ENCODE measurements at regions not wholly inside any gene's neighbourhood (a gene's known extent, or its start where the extent isn't known, plus 50 kb on each side); places are given as distances from the start of the nearest gene placed in this dataset.

GRCh38 chr15:95944193-95944592 lies 386.3 kb upstream of the NR2F2 start:
- Histone ChIP-seq H3K4me2 (ENCODE audit: low read length) (no peak overlapping the region), H3K36me3 (ENCODE audit: control insufficient read depth in 1 of 2, insufficient read depth in 2 of 2, low read length in 2 of 2) (no peaks in the 10 kb centered on the region), H3K14ac (ENCODE audit: low read length) (no peak overlapping the region), H3K23ac (ENCODE audit: low read length) (no peak overlapping the region), H3K4me1 (ENCODE audit: control insufficient read depth in 1 of 2, insufficient read depth in 2 of 2, low read length in 2 of 2) (peaks cover 0 to 7% of the 10 kb centered on the region in 2 experiments), H2AK5ac (ENCODE audit: low read length) (no peak overlapping the region), H4K12ac (ENCODE audit: low read depth, low read length) (no peak overlapping the region), H2BK12ac (ENCODE audit: low read length) (no peak overlapping the region), H3K9me3 (ENCODE audit: insufficient read depth, low read depth, low read length) (no peaks in the 10 kb centered on the region), H2BK5ac (ENCODE audit: low read depth, low read length, poor library complexity) (no peak overlapping the region), H4K8ac (ENCODE audit: low read depth, low read length) (no peak overlapping the region), H3K27me3 (ENCODE audit: insufficient read depth, low read length) (no peaks in the 10 kb centered on the region), H3K79me1 (ENCODE audit: low read length) (peaks cover 7% of the 10 kb centered on the region), H3K4me3 (ENCODE audit: low read depth, low read length) (no peak overlapping the region), H3K4ac (ENCODE audit: low read depth, low read length) (no peak overlapping the region), H3K79me2 (ENCODE audit: control insufficient read depth, insufficient read depth, low read length, poor library complexity) (no peaks in the 10 kb centered on the region), H3K18ac (ENCODE audit: low read length) (no peak overlapping the region), H2AFZ (ENCODE audit: insufficient read depth, low read length, poor library complexity) (no peak overlapping the region), H3K9ac (ENCODE audit: low read length) (no peak overlapping the region), H2BK120ac (ENCODE audit: insufficient read depth, low read length, poor library complexity) (no peak overlapping the region), H3K27ac (ENCODE audit: low read depth, low read length) (no peak overlapping the region), H4K91ac (ENCODE audit: low read depth, low read length) (no peak overlapping the region)
- no CpG with 5 or more reads among the region's 1 CpG for WGBS (ENCODE audit: extremely low coverage, insufficient coverage, insufficient read length)
- DNase-seq: no peak

DNA sequence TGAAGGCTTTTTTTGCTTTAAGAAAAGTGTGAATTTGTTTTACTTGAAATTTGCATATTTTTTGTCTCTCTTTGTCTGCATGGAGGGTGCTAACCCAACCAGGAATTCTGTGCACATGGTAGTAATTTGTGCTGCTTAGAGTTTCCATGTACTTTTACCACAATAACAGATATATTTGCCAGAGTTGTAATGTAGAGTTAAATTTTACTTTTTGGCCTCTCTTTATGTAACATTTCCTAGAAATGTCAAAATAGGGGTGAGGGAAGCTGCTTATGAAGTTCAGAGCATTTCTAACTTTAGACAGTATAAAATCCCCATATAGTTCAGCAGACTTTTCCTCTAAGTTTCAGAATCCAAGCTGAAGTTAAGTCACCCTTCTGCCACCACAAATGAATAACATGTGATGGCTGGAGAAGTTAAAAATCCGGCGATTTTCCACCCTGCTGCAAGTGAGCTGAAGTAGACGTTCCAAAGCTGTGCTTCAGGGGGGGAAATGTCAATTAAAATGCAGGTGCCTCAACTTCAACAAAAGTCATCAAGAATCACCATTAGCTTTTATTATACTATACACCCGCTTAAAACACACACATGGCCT lies 385.7 kb upstream of the NR2F2 start:
- Histone ChIP-seq H2BK120ac (ENCODE audit: insufficient read depth, low read length, poor library complexity) (no peak overlapping the region), H3K4me3 (ENCODE audit: low read depth, low read length) (no peak overlapping the region), H4K8ac (ENCODE audit: low read depth, low read length) (no peak overlapping the region), H3K14ac (ENCODE audit: low read length) (no peak overlapping the region), H4K91ac (ENCODE audit: low read depth, low read length) (no peak overlapping the region), H3K36me3 (ENCODE audit: control insufficient read depth in 1 of 2, insufficient read depth in 2 of 2, low read length in 2 of 2) (no peaks in the 10 kb centered on the region), H4K12ac (ENCODE audit: low read depth, low read length) (no peak overlapping the region), H3K79me2 (ENCODE audit: control insufficient read depth, insufficient read depth, low read length, poor library complexity) (no peaks in the 10 kb centered on the region), H3K4me1 (ENCODE audit: control insufficient read depth in 1 of 2, insufficient read depth in 2 of 2, low read length in 2 of 2) (peaks cover 0 to 7% of the 10 kb centered on the region in 2 experiments), H2BK12ac (ENCODE audit: low read length) (peak overlapping the region; percentile 30), H3K79me1 (ENCODE audit: low read length) (peaks cover 7% of the 10 kb centered on the region), H2AK5ac (ENCODE audit: low read length) (no peak overlapping the region), H2BK5ac (ENCODE audit: low read depth, low read length, poor library complexity) (peak overlapping the region; percentile 46), H3K23ac (ENCODE audit: low read length) (no peak overlapping the region), H3K18ac (ENCODE audit: low read length) (no peak overlapping the region), H2AFZ (ENCODE audit: insufficient read depth, low read length, poor library complexity) (no peak overlapping the region), H3K4ac (ENCODE audit: low read depth, low read length) (no peak overlapping the region), H3K27ac (ENCODE audit: low read depth, low read length) (no peak overlapping the region), H3K27me3 (ENCODE audit: insufficient read depth, low read length) (no peaks in the 10 kb centered on the region), H3K4me2 (ENCODE audit: low read length) (no peak overlapping the region), H3K9ac (ENCODE audit: low read length) (no peak overlapping the region), H3K9me3 (ENCODE audit: insufficient read depth, low read depth, low read length) (no peaks in the 10 kb centered on the region)
- DNase-seq: no peak
- WGBS (ENCODE audit: extremely low coverage, insufficient coverage, insufficient read length): no CpG with 5 or more reads among the region's 4 CpGs

DNA sequence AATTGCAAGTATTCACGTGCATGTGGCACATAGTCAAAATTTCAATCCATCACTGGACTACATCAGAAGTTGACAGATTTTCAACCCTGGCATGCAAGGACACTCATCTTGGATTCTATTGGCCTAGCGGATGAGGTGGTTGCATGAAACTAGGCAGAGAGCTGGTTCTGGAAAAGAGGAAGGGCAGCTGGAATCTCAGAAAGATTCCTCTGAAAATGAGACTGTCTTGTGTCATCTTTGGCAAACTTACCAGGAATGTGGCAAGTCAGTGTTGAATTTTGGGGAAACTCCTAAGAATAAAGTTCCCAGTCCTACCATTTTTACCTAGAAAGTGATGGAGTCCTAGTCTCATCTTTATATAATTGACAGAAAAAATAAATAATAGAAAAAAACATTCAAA lies 384.3 kb upstream of the NR2F2 start:
- H3K36me3 ChIP-seq (ENCODE audit: control insufficient read depth in 1 of 2, insufficient read depth in 2 of 2, low read length in 2 of 2): no peaks in the 10 kb centered on the region
- DNase-seq: no peak
- no CpG with 5 or more reads among the region's 2 CpGs for WGBS (ENCODE audit: extremely low coverage, insufficient coverage, insufficient read length)
- no peak overlapping the region for H2AFZ ChIP-seq (ENCODE audit: insufficient read depth, low read length, poor library complexity)
- H4K8ac ChIP-seq (ENCODE audit: low read depth, low read length): no peak overlapping the region
- H2BK12ac ChIP-seq (ENCODE audit: low read length): no peak overlapping the region
- H3K4ac ChIP-seq (ENCODE audit: low read depth, low read length): no peak overlapping the region
- H3K4me1 ChIP-seq (ENCODE audit: control insufficient read depth in 1 of 2, insufficient read depth in 2 of 2, low read length in 2 of 2): peaks cover 0 to 7% of the 10 kb centered on the region in 2 experiments
- no peak overlapping the region for H3K18ac ChIP-seq (ENCODE audit: low read length)
- H3K4me2 ChIP-seq (ENCODE audit: low read length): no peak overlapping the region
- H3K14ac ChIP-seq (ENCODE audit: low read length): no peak overlapping the region
- H3K9me3 ChIP-seq (ENCODE audit: insufficient read depth, low read depth, low read length): no peaks in the 10 kb centered on the region
- no peak overlapping the region for H3K27ac ChIP-seq (ENCODE audit: low read depth, low read length)
- H3K4me3 ChIP-seq (ENCODE audit: low read depth, low read length): no peak overlapping the region
- H4K91ac ChIP-seq (ENCODE audit: low read depth, low read length): no peak overlapping the region
- peak overlapping the region; percentile 67 for H2BK5ac ChIP-seq (ENCODE audit: low read depth, low read length, poor library complexity)
- H3K79me2 ChIP-seq (ENCODE audit: control insufficient read depth, insufficient read depth, low read length, poor library complexity): no peaks in the 10 kb centered on the region
- H2AK5ac ChIP-seq (ENCODE audit: low read length): no peak overlapping the region
- H2BK120ac ChIP-seq (ENCODE audit: insufficient read depth, low read length, poor library complexity): no peak overlapping the region
- H3K23ac ChIP-seq (ENCODE audit: low read length): no peak overlapping the region
- H4K12ac ChIP-seq (ENCODE audit: low read depth, low read length): no peak overlapping the region
- H3K9ac ChIP-seq (ENCODE audit: low read length): no peak overlapping the region
- no peaks in the 10 kb centered on the region for H3K27me3 ChIP-seq (ENCODE audit: insufficient read depth, low read length)
- peaks cover 7% of the 10 kb centered on the region for H3K79me1 ChIP-seq (ENCODE audit: low read length)

DNA sequence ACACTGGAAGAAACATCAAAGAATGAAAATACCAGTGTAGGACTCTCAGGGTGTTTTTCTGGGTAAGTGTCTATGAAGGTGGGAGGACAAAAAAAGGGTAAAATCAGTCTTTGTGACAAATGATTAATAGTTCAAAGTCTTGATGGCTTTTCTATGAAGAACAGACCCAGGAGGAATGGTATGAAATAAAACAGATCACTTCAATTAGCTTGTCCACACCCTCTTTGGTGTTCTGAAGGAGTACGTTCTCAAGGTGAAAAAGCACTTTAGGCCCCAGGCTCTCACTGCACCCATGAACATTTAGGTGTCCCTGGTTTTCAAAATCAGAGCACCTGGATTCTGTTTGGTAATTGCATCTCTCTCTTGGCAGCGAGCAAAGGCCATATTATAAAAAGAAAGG lies 383.6 kb upstream of the NR2F2 start:
- Histone ChIP-seq H3K36me3 (ENCODE audit: control insufficient read depth in 1 of 2, insufficient read depth in 2 of 2, low read length in 2 of 2) (no peaks in the 10 kb centered on the region), H4K8ac (ENCODE audit: low read depth, low read length) (no peak overlapping the region), H3K79me1 (ENCODE audit: low read length) (peaks cover 7% of the 10 kb centered on the region), H4K91ac (ENCODE audit: low read depth, low read length) (peak overlapping the region; percentile 28), H2BK120ac (ENCODE audit: insufficient read depth, low read length, poor library complexity) (peak overlapping the region; percentile 58), H2AK5ac (ENCODE audit: low read length) (no peak overlapping the region), H2AFZ (ENCODE audit: insufficient read depth, low read length, poor library complexity) (no peak overlapping the region), H3K27me3 (ENCODE audit: insufficient read depth, low read length) (no peaks in the 10 kb centered on the region), H3K14ac (ENCODE audit: low read length) (no peak overlapping the region), H2BK5ac (ENCODE audit: low read depth, low read length, poor library complexity) (no peak overlapping the region), H3K4me3 (ENCODE audit: low read depth, low read length) (no peak overlapping the region), H3K79me2 (ENCODE audit: control insufficient read depth, insufficient read depth, low read length, poor library complexity) (no peaks in the 10 kb centered on the region), H2BK12ac (ENCODE audit: low read length) (peak overlapping the region; percentile 9), H3K9ac (ENCODE audit: low read length) (no peak overlapping the region), H3K4ac (ENCODE audit: low read depth, low read length) (no peak overlapping the region), H4K12ac (ENCODE audit: low read depth, low read length) (no peak overlapping the region), H3K23ac (ENCODE audit: low read length) (no peak overlapping the region), H3K4me1 (ENCODE audit: control insufficient read depth in 1 of 2, insufficient read depth in 2 of 2, low read length in 2 of 2) (peaks cover 0 to 7% of the 10 kb centered on the region in 2 experiments), H3K27ac (ENCODE audit: low read depth, low read length) (peak overlapping the region; percentile 44), H3K18ac (ENCODE audit: low read length) (no peak overlapping the region), H3K4me2 (ENCODE audit: low read length) (no peak overlapping the region), H3K9me3 (ENCODE audit: insufficient read depth, low read depth, low read length) (no peaks in the 10 kb centered on the region)
- DNase-seq: no peak
- WGBS (ENCODE audit: extremely low coverage, insufficient coverage, insufficient read length): no CpG with 5 or more reads among the region's 2 CpGs

Data from trophoblast cell (in vitro differentiated cells and primary cell).